ENCODE measurements at regions not wholly inside any gene's neighbourhood (a gene's known extent, or its start where the extent isn't known, plus 50 kb on each side); places are given as distances from the start of the nearest gene placed in this dataset.
"Not testable (repeated sequence)": the region's sequence is repeated elsewhere in the genome, so short reads cannot be mapped to it uniquely, and the experiment has no call there.

- no peaks in the 10 kb centered on the region for H3K9me3 ChIP-seq (ENCODE audit: control insufficient read depth, low read length)
- H3K27ac ChIP-seq (ENCODE audit: low read length) = no peak overlapping the region
- H3K4me1 ChIP-seq (ENCODE audit: control insufficient read depth, insufficient read depth, low read length) = no peaks in the 10 kb centered on the region
- no peak overlapping the region for H3K4me3 ChIP-seq (ENCODE audit: low read length)
- H3K27me3 ChIP-seq (ENCODE audit: control insufficient read depth, insufficient read depth) = no peaks in the 10 kb centered on the region
- ATAC-seq (no peak), DNase-seq (no peak)
- intact Hi-C loops (cut with DNase I) = no loop called here
These were observed 51.5 kb downstream of the CRPPA start for GRCh38 chr7:16369855-16370254.

DNA sequence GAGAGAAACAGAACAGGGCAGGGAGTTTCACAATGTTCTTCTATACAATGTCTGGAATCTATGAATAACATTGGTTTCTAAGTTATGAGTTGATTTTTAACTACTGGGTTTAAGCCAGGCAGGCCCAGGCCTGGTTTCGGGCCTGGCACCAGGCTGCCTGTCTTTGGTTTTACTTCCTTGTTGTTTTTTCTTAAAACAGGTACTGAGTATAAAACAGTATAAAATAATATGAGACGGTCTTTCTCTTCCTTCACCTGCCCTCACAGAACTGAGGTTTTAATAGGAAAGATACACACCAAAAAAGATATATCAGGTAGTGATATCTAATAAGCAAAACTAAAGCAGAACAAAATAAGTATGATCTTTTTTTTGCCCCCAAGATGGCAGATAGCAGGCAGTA lies 52.0 kb downstream of the CRPPA start:
- H3K4me3 ChIP-seq (ENCODE audit: low read length); intact Hi-C loops (cut with DNase I); H3K4me1 ChIP-seq (ENCODE audit: control insufficient read depth, insufficient read depth, low read length); DNase-seq; ATAC-seq; H3K27ac ChIP-seq (ENCODE audit: low read length); H3K9me3 ChIP-seq (ENCODE audit: control insufficient read depth, low read length); H3K27me3 ChIP-seq (ENCODE audit: control insufficient read depth, insufficient read depth): not testable (repeated sequence)
- over 99% methylated on average over 2 of the region's 2 CpGs for WGBS

GRCh38 chr7:16368885-16369284 lies 52.5 kb downstream of the CRPPA start:
- DNase-seq (no peak), ATAC-seq (no peak)
- WGBS = 96% methylated on average over 3 of the region's 3 CpGs
- H3K27ac ChIP-seq (ENCODE audit: low read length) = no peak overlapping the region
- H3K9me3 ChIP-seq (ENCODE audit: control insufficient read depth, low read length) = no peaks in the 10 kb centered on the region
- intact Hi-C loops (cut with DNase I) = no loop called here
- no peaks in the 10 kb centered on the region for H3K4me1 ChIP-seq (ENCODE audit: control insufficient read depth, insufficient read depth, low read length)
- no peak overlapping the region for H3K4me3 ChIP-seq (ENCODE audit: low read length)
- no peaks in the 10 kb centered on the region for H3K27me3 ChIP-seq (ENCODE audit: control insufficient read depth, insufficient read depth)

GRCh38 chr7:16367115-16367514 lies 54.2 kb downstream of the CRPPA start:
- 17% methylated on average over 1 of the region's 1 CpG for WGBS
- intact Hi-C loops (cut with DNase I) = no loop called here
- ATAC-seq (no peak), DNase-seq (no peak)
- H3K27ac ChIP-seq (ENCODE audit: low read length) = no peak overlapping the region
- H3K4me3 ChIP-seq (ENCODE audit: low read length) = no peak overlapping the region
- H3K9me3 ChIP-seq (ENCODE audit: control insufficient read depth, low read length) = no peaks in the 10 kb centered on the region
- no peaks in the 10 kb centered on the region for H3K27me3 ChIP-seq (ENCODE audit: control insufficient read depth, insufficient read depth)
- no peaks in the 10 kb centered on the region for H3K4me1 ChIP-seq (ENCODE audit: control insufficient read depth, insufficient read depth, low read length)

- intact Hi-C loops (cut with DNase I) = no loop called here
- ATAC-seq (no peak), DNase-seq (no peak)
- Histone ChIP-seq H3K9me3 (ENCODE audit: control insufficient read depth, low read length) (no peaks in the 10 kb centered on the region), H3K4me3 (ENCODE audit: low read length) (no peak overlapping the region), H3K27me3 (ENCODE audit: control insufficient read depth, insufficient read depth) (no peaks in the 10 kb centered on the region), H3K4me1 (ENCODE audit: control insufficient read depth, insufficient read depth, low read length) (no peaks in the 10 kb centered on the region), H3K27ac (ENCODE audit: low read length) (no peak overlapping the region)
- WGBS = 86% methylated on average over 3 of the region's 3 CpGs
These were observed 55.4 kb downstream of the CRPPA start for GRCh38 chr7:16365952-16366351.

DNA sequence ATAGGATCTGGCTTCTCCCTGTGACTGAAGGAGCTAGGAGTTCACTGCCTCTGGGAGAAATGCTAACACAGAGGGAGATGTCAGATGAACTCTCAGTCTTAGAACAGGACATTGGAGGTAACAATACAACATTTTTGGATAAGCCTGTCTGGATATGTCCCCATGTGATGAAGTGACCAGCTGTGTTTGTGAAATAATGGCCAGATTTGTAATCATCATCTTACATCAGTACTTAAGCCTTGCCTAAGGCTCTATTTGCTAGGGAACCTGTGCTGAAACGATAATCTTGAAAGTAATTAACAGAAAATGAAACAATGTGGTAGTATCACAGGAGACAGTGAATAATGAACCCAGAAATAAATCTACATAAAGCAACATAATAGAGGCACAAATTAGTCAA lies 56.2 kb downstream of the CRPPA start:
- intact Hi-C loops (cut with DNase I) = no loop called here
- no peak for ATAC-seq
- H3K9me3 ChIP-seq (ENCODE audit: control insufficient read depth, low read length) = no peaks in the 10 kb centered on the region
- no peak overlapping the region for H3K4me3 ChIP-seq (ENCODE audit: low read length)
- WGBS = 90% methylated on average over 1 of the region's 1 CpG
- H3K4me1 ChIP-seq (ENCODE audit: control insufficient read depth, insufficient read depth, low read length) = no peaks in the 10 kb centered on the region
- no peak for DNase-seq
- H3K27me3 ChIP-seq (ENCODE audit: control insufficient read depth, insufficient read depth) = no peaks in the 10 kb centered on the region
- H3K27ac ChIP-seq (ENCODE audit: low read length) = no peak overlapping the region

GRCh38 chr7:16359216-16359615 lies 62.1 kb downstream of the CRPPA start:
- WGBS = 42% methylated on average over 4 of the region's 4 CpGs
- no peak for ATAC-seq
- DNase-seq = no peak
- intact Hi-C loops (cut with DNase I) = no loop called here
- Histone ChIP-seq H3K4me3 (ENCODE audit: low read length) (no peak overlapping the region), H3K27me3 (ENCODE audit: control insufficient read depth, insufficient read depth) (no peaks in the 10 kb centered on the region), H3K9me3 (ENCODE audit: control insufficient read depth, low read length) (no peaks in the 10 kb centered on the region), H3K27ac (ENCODE audit: low read length) (no peak overlapping the region), H3K4me1 (ENCODE audit: control insufficient read depth, insufficient read depth, low read length) (peaks cover 5% of the 10 kb centered on the region)

DNA sequence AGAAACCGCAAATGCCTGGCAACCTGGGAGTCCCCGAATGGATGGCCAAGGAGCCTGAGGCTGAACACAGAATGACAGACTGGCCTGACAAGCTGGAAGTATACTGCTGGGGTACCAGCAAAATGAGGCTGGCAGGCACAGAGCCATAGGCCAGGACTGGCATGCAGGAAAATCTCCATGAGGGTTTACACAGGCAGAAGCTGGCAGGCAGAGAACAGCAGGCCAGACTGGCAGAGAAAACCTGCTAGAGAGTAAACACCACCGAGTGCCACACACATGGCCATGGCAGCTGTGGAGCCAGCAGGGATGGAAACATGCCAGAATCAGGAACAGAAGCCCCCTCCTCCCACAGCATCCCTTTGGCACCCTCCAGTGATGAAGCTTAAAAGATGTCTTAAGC lies 63.4 kb downstream of the CRPPA start:
- H3K4me3 ChIP-seq (ENCODE audit: low read length) = no peak overlapping the region
- peak in 1 of 2 donors; percentile 53 for ATAC-seq

DNA sequence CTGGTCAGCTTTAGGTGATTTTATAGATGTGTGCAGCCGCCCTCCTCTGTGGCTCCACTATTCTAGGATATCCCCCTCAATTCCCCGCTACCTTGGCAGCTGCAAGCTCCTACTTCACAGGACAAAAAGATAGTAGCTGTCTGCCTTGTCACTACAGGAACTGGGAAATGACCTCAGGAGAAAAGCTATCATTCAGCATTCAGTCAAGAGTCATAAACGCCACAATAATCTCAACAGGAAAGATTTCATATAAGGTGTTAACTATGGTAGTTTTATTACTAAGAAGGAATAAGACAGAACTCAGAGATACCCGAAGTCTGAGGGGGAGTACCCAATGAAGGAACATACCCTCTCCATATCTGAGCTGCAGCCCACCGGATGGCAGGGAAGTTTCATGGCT lies 63.9 kb downstream of the CRPPA start:
- H3K4me1 ChIP-seq (ENCODE audit: control insufficient read depth, insufficient read depth, low read length) = peaks cover 5% of the 10 kb centered on the region
- intact Hi-C loops (cut with DNase I) = no loop called here
- no peaks in the 10 kb centered on the region for H3K9me3 ChIP-seq (ENCODE audit: control insufficient read depth, low read length)
- no peaks in the 10 kb centered on the region for H3K27me3 ChIP-seq (ENCODE audit: control insufficient read depth, insufficient read depth)
- DNase-seq = no peak
- peak in 1 of 2 donors; percentile 15 for ATAC-seq
- H3K27ac ChIP-seq (ENCODE audit: low read length) = no peak overlapping the region
- no peak overlapping the region for H3K4me3 ChIP-seq (ENCODE audit: low read length)
- WGBS = 72% methylated on average over 5 of the region's 5 CpGs

More for the DNA sequence above, 63.4 kb downstream of the CRPPA start:
- H3K9me3 ChIP-seq (ENCODE audit: control insufficient read depth, low read length) = no peaks in the 10 kb centered on the region
- peak overlapping the region; percentile 5 for H3K27ac ChIP-seq (ENCODE audit: low read length)
- intact Hi-C loops (cut with DNase I) = no loop called here
- DNase-seq = peak in 1 of 3 donors; percentile 51
- 71% methylated on average over 3 of the region's 3 CpGs for WGBS
- peaks cover 5% of the 10 kb centered on the region for H3K4me1 ChIP-seq (ENCODE audit: control insufficient read depth, insufficient read depth, low read length)
- H3K27me3 ChIP-seq (ENCODE audit: control insufficient read depth, insufficient read depth) = no peaks in the 10 kb centered on the region

DNA sequence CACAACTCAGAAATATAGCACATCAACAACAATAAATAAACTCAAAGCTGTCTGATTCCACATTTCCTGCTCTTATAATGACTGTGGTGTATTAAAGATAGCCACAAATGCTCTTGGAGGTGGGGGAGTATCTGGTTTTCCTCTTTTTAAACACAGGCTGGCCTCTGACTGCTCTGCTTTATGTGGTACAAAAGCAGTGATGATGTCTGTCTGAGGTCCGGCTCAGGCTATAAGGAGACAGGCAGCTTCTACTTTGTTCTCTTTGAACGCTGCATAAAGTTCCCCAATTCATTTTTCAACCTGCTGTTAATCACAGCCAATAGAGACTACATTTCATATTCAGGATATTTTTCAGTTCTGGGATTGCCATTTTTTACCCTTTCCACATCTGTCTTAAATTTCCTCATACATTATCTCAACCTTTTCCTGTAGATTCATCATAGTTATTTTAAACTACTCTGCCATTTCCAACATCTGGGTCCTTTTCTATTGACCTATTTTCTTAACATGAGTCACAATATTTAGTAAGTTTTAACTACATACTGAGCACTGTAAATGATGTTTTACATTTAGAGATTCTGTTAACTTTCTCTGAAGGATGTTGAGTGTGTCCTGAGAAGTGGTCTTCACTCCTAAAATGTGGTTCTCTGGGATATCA lies 64.9 kb downstream of the CRPPA start:
- ATAC-seq = no peak
- Histone ChIP-seq H3K4me3 (ENCODE audit: low read length) (no peak overlapping the region), H3K9me3 (ENCODE audit: control insufficient read depth, low read length) (no peaks in the 10 kb centered on the region), H3K27me3 (ENCODE audit: control insufficient read depth, insufficient read depth) (no peaks in the 10 kb centered on the region), H3K27ac (ENCODE audit: low read length) (no peak overlapping the region), H3K4me1 (ENCODE audit: control insufficient read depth, insufficient read depth, low read length) (peaks cover 5% of the 10 kb centered on the region)
- intact Hi-C loops (cut with DNase I) = no loop called here
- 16% methylated on average over 2 of the region's 2 CpGs for WGBS
- DNase-seq = no peak

DNA sequence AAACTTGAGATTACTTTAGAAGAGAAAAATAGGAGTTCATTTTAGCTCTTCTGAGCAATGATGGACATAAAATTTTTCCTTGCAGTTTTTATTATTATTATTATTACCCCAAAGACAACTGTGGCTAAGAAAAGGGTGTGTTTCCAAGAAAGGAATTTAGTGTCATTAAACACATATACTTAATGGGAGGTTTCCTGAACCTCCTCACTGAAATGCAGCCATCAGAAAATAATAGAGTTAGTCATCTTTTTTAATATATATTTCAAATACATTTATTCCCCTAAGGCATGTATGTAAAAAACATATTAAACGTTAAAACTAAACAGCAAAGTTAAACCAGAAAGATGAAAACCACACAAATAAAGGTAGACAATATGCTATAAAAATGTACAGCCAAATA lies 66.8 kb downstream of the CRPPA start:
- DNase-seq (no peak), ATAC-seq (no peak)
- no peaks in the 10 kb centered on the region for H3K27me3 ChIP-seq (ENCODE audit: control insufficient read depth, insufficient read depth)
- 80% methylated on average over 1 of the region's 1 CpG for WGBS
- H3K27ac ChIP-seq (ENCODE audit: low read length) = no peak overlapping the region
- no peaks in the 10 kb centered on the region for H3K9me3 ChIP-seq (ENCODE audit: control insufficient read depth, low read length)
- intact Hi-C loops (cut with DNase I) = no loop called here
- H3K4me1 ChIP-seq (ENCODE audit: control insufficient read depth, insufficient read depth, low read length) = peaks cover 5% of the 10 kb centered on the region
- H3K4me3 ChIP-seq (ENCODE audit: low read length) = no peak overlapping the region

- DNase-seq (no peak), ATAC-seq (no peak)
- intact Hi-C loops (cut with DNase I) = no loop called here
- Histone ChIP-seq H3K27me3 (ENCODE audit: control insufficient read depth, insufficient read depth) (no peaks in the 10 kb centered on the region), H3K4me3 (ENCODE audit: low read length) (no peak overlapping the region), H3K9me3 (ENCODE audit: control insufficient read depth, low read length) (no peaks in the 10 kb centered on the region), H3K4me1 (ENCODE audit: control insufficient read depth, insufficient read depth, low read length) (peaks cover 7% of the 10 kb centered on the region), H3K27ac (ENCODE audit: low read length) (no peak overlapping the region)
- WGBS = 73% methylated on average over 4 of the region's 4 CpGs
These were observed 68.1 kb downstream of the CRPPA start for GRCh38 chr7:16353226-16353625.

Data from right cardiac atrium (tissue), 5 donors.